A549 (cell line): ENCODE measurements at regions not wholly inside any gene's neighbourhood (a gene's known extent, or its start where the extent isn't known, plus 50 kb on each side); places are given as distances from the start of the nearest gene placed in this dataset.

Experiments used
- ATAC-seq, 2 experiments: fragments of 200-7000 bp in 1 of 2; fragments of >200 bp in 1 of 2; cut with Nextera tagmentation in 1 of 2; cut with Tn5 transposase in 1 of 2; 3 replicates each; pipeline versions ENCODE4 v1.8.0 to v1.9.1; 2018 to 2020; ENCODE audit warnings: mild to moderate bottlenecking in 1 of 2, moderate library complexity in 1 of 2
- CTCF ChIA-PET: fragments of 300-600 bp; sonication (Branson Sonifier 250); formaldehyde crosslinking; extraction: SDS; loops from one replicate; lab custom pipeline; 2021; ENCODE audit warnings: antibody characterized with exemption, inconsistent platforms; lab: Yijun Ruan, JAX
- POLR2A ChIA-PET: fragments of 350-600 bp; formaldehyde crosslinking; extraction: SDS; loops from one replicate; lab custom pipeline; 2021; ENCODE audit warnings: antibody characterized with exemption, inconsistent platforms; lab: Yijun Ruan, JAX
- DNase-seq, 2 experiments: peaks; one replicate each; pipeline versions ENCODE4 v3.0.0 to v3.0.0-alpha.2; 2011 to 2016; ENCODE audit warnings: low read depth in 1 of 2, low spot score in 1 of 2
- FAIRE-seq: peaks from 2 replicates; lab custom pipeline; 2011; peaks lifted over from hg19 to GRCh38; lab: Jason Lieb, UNC
- H3K27ac ChIP-seq, 2 experiments: fragments of >200 bp; sonication (Bioruptor Twin); formaldehyde crosslinking; 3 replicates each; pipeline ENCODE4 v1.5.1; 2016 to 2017
- H3K4me1 ChIP-seq: fragments of >200 bp; sonication (Bioruptor Twin); formaldehyde crosslinking; 3 replicates; pipeline ENCODE4 v1.6.1; 2016
- H3K4me2 ChIP-seq: fragments of >200 bp; sonication (Bioruptor Twin); formaldehyde crosslinking; 3 replicates; pipeline ENCODE4 v1.6.1; 2016
- H3K4me3 ChIP-seq: fragments of >200 bp; sonication (Bioruptor Twin); formaldehyde crosslinking; 3 replicates; pipeline ENCODE4 v1.5.1; 2016
- H3K9me3 ChIP-seq: fragments of >200 bp; sonication (Bioruptor Twin); formaldehyde crosslinking; 3 replicates; pipeline ENCODE4 v1.6.1; 2016
- BCL3 ChIP-seq: fragments of >200 bp; sonication (Bioruptor Twin); formaldehyde crosslinking; IDR thresholded peaks from 3 replicates; pipeline ENCODE4 v1.6.1; 2016
- CTCF ChIP-seq: fragments of >200 bp; sonication (Bioruptor Twin); formaldehyde crosslinking; IDR thresholded peaks from 3 replicates; pipeline ENCODE4 v1.5.1; 2016
- EHMT2 ChIP-seq: fragments of 200-600 bp; sonication (generic); IDR thresholded peaks from 2 replicates; pipeline ENCODE4 v1.6.1; 2016; ENCODE audit warnings: antibody characterized with exemption, low read depth, mild to moderate bottlenecking, moderate library complexity
- ELK1 ChIP-seq: fragments of 150-350 bp; IDR thresholded peaks from 2 replicates; pipeline ENCODE4 v1.6.1; 2014; ENCODE audit warnings: low read depth, mild to moderate bottlenecking, low read length
- ESRRA ChIP-seq: fragments of 150-350 bp; IDR thresholded peaks from 2 replicates; pipeline ENCODE4 v1.6.1; 2014; ENCODE audit warnings: mild to moderate bottlenecking, low read length, borderline replicate concordance
- FOSL2 ChIP-seq, 2 experiments: fragments of 450-650 bp in 1 of 2; fragments of >200 bp in 1 of 2; sonication (Bioruptor Twin) in 1 of 2; formaldehyde crosslinking; IDR thresholded peaks; 2 replicates each; pipeline versions ENCODE4 v1.5.0 to v1.6.1; 2016 to 2020; ENCODE audit warnings: mild to moderate bottlenecking in 1 of 2, moderate library complexity in 1 of 2
- FOXS1 ChIP-seq: fragments of 250-450 bp; sonication (Bioruptor Pico); IDR thresholded peaks from 2 replicates; pipeline ENCODE4 v1.5.0; 2020; ENCODE audit warnings: mild to moderate bottlenecking, moderate library complexity
- HES2 ChIP-seq: fragments of >200 bp; sonication (Bioruptor Twin); formaldehyde crosslinking; IDR thresholded peaks from 2 replicates; pipeline ENCODE4 v1.6.1; 2016
- HOXA7 ChIP-seq: fragments of 250-450 bp; sonication (Bioruptor Pico); IDR thresholded peaks from 2 replicates; pipeline ENCODE4 v1.5.0; 2020; ENCODE audit warnings: mild to moderate bottlenecking, moderate library complexity
- HOXB13 ChIP-seq: fragments of 250-450 bp; sonication (Bioruptor Pico); IDR thresholded peaks from 2 replicates; pipeline ENCODE4 v1.5.0; 2020; ENCODE audit warnings: low read depth, mild to moderate bottlenecking, moderate library complexity
- JUN ChIP-seq, 2 experiments: fragments of >200 bp; sonication (Bioruptor Twin); formaldehyde crosslinking; IDR thresholded peaks; 2 replicates in 1 of 2; 3 replicates in 1 of 2; pipeline ENCODE4 v1.6.1; 2016 to 2017
- MAZ ChIP-seq: fragments of 150-350 bp; IDR thresholded peaks from 2 replicates; pipeline ENCODE4 v1.6.1; 2014; ENCODE audit warnings: antibody characterized with exemption, low read depth, low read length, borderline replicate concordance
- NFE2L2 ChIP-seq: fragments of 150-350 bp; conservative IDR thresholded peaks from 2 replicates; pipeline ENCODE4 v1.6.1; 2014; ENCODE audit warnings: low read length
- NR3C1 ChIP-seq: fragments of >200 bp; sonication (Bioruptor Twin); formaldehyde crosslinking; IDR thresholded peaks from 3 replicates; pipeline ENCODE4 v1.6.1; 2017
- PBX3 ChIP-seq: IDR thresholded peaks from 2 replicates; pipeline ENCODE4 v1.6.1; 2012
- POLR2AphosphoS2 ChIP-seq: conservative IDR thresholded peaks from 2 replicates; pipeline ENCODE4 v1.6.1; 2012; ENCODE audit warnings: low read length, improper control_type of control experiment, inconsistent platforms
- RAD21 ChIP-seq, 2 experiments: fragments of >200 bp in 1 of 2; sonication (Bioruptor Twin) in 1 of 2; formaldehyde crosslinking in 1 of 2; IDR thresholded peaks in 1 of 2; conservative IDR thresholded peaks in 1 of 2; 2 replicates in 1 of 2; 3 replicates in 1 of 2; pipeline ENCODE4 v1.6.1; 2012 to 2018; ENCODE audit warnings: inconsistent platforms in 1 of 2
- RNF2 ChIP-seq: fragments of 200-600 bp; sonication (generic); IDR thresholded peaks from 2 replicates; pipeline ENCODE4 v1.6.1; 2016; ENCODE audit warnings: low read depth, mild to moderate bottlenecking, antibody characterized with exemption, moderate library complexity, borderline replicate concordance
- SMC3 ChIP-seq: fragments of >200 bp; sonication (Bioruptor Twin); formaldehyde crosslinking; IDR thresholded peaks from 3 replicates; pipeline ENCODE4 v1.6.1; 2018; ENCODE audit warnings: inconsistent platforms
- TFCP2L1 ChIP-seq: fragments of 250-450 bp; sonication (Bioruptor Pico); IDR thresholded peaks from 2 replicates; pipeline ENCODE4 v1.5.0; 2021; ENCODE audit warnings: mild to moderate bottlenecking
- TP53 ChIP-seq: fragments of 250-450 bp; sonication (Bioruptor Pico); IDR thresholded peaks from 2 replicates; pipeline ENCODE4 v1.5.0; 2021; ENCODE audit warnings: mild to moderate bottlenecking, moderate library complexity
- WGBS: methylation state at CpG from one replicate; pipeline ENCODE4 v1.1.6; 2017; ENCODE audit errors: missing lambda C conversion rate; 5-methylcytosine and 5-hydroxymethylcytosine counted together

- Histone ChIP-seq H3K4me1 (no peaks in the 10 kb centered on the region), H3K4me2 (no peak overlapping the region), H3K27ac (no peak overlapping the region), H3K9me3 (no peaks in the 10 kb centered on the region), H3K4me3 (no peak overlapping the region)
- no peak for DNase-seq
- POLR2A ChIA-PET, result no interaction called here
- 76% methylated on average over 3 of the region's 3 CpGs for WGBS
- no peak for ATAC-seq
- no peak for FAIRE-seq
- no peak for TF ChIP-seq TFCP2L1
- TF ChIP-seq NR3C1, result no peak
- no peak for TF ChIP-seq BCL3
- no peak for TF ChIP-seq ELK1
- TF ChIP-seq HOXA7 (CRISPR knock-in tag), result no peak
- TF ChIP-seq ESRRA, result no peak
- TF ChIP-seq POLR2AphosphoS2, result no peak
- no peak for TF ChIP-seq RAD21 (conservative IDR thresholded peaks at IDR 0.05 in 1 of 2, IDR thresholded peaks at IDR 0.05 in 1 of 2)
- no peak for TF ChIP-seq RNF2
- no peak for TF ChIP-seq TP53
- no peak for TF ChIP-seq NFE2L2
- TF ChIP-seq FOSL2 (IDR thresholded peaks at IDR 0.05), result no peak
- TF ChIP-seq FOSL2 (CRISPR knock-in tag; IDR thresholded peaks at IDR 0.05), result no peak
- TF ChIP-seq SMC3, result no peak
- no peak for TF ChIP-seq PBX3
- no peak for TF ChIP-seq HOXB13 (CRISPR knock-in tag)
- no peak for TF ChIP-seq JUN (IDR thresholded peaks at IDR 0.05)
- TF ChIP-seq CTCF, result no peak
- CTCF ChIA-PET, result no interaction called here
These were observed 500.8 kb upstream of the ANKRD30A start for GRCh38 chr10:36624551-36625100.

- FAIRE-seq (no peak), DNase-seq (no peak), ATAC-seq (no peak)
- CTCF ChIA-PET, result no interaction called here
- Histone ChIP-seq H3K4me2 (no peak overlapping the region), H3K4me1 (no peaks in the 10 kb centered on the region), H3K4me3 (no peak overlapping the region), H3K27ac (no peak overlapping the region), H3K9me3 (no peaks in the 10 kb centered on the region)
- POLR2A ChIA-PET, result no interaction called here
- 6% methylated on average over 2 of the region's 2 CpGs for WGBS
- TF ChIP-seq HOXB13 (CRISPR knock-in tag) (no peak), HES2 (no peak), HOXA7 (CRISPR knock-in tag) (no peak), EHMT2 (no peak), FOXS1 (CRISPR knock-in tag) (no peak), MAZ (no peak)
These were observed 504.1 kb upstream of the ANKRD30A start for GRCh38 chr10:36621346-36621745.
